ENCODE measurements at regions not wholly inside any gene's neighbourhood (a gene's known extent, or its start where the extent isn't known, plus 50 kb on each side); places are given as distances from the start of the nearest gene placed in this dataset.

DNA sequence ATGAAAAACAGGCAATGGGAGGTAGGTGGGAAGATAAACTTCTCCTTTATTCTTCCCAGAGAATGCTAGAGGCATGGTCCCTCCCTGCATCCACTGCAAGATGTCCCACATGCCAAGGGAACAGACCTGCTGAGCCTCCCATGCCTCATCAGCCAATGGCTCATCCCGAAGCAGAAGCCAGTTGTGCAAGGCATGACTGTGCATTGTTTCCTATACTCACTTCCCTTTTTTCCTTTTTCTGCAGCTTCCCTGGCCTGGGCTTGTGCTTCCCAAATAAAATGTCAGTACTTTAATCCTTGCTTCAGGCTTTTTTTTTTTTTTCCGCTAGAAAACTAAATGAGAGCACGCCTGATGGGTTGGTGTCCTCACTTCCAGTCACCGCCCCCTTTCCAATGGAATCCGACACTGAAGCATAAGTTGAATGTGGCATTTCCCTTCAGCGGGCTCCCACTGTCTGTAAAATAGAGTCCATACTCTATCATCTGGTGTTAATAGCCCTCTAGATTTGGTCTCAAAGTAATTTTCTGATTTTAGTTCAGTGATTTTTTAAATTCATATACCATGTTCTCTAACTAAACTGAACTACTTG lies 239.0 kb upstream of the JADE1 start:
- Mint-ChIP-seq H3K27me3 (ENCODE audit: low read depth) (no peaks in the 10 kb centered on the region), H3K36me3 (ENCODE audit: low read depth) (no peaks in the 10 kb centered on the region), H3K4me1 (peaks cover 69% of the 10 kb centered on the region), H3K27ac (ENCODE audit: unreplicated experiment) (no peak overlapping the region), H3K9me3 (peaks cover 2% of the 10 kb centered on the region), H3K4me3 (no peak overlapping the region)
- no peak for DNase-seq (ENCODE audit: low read depth, low spot score)
- TF ChIP-seq, protein P1, sequence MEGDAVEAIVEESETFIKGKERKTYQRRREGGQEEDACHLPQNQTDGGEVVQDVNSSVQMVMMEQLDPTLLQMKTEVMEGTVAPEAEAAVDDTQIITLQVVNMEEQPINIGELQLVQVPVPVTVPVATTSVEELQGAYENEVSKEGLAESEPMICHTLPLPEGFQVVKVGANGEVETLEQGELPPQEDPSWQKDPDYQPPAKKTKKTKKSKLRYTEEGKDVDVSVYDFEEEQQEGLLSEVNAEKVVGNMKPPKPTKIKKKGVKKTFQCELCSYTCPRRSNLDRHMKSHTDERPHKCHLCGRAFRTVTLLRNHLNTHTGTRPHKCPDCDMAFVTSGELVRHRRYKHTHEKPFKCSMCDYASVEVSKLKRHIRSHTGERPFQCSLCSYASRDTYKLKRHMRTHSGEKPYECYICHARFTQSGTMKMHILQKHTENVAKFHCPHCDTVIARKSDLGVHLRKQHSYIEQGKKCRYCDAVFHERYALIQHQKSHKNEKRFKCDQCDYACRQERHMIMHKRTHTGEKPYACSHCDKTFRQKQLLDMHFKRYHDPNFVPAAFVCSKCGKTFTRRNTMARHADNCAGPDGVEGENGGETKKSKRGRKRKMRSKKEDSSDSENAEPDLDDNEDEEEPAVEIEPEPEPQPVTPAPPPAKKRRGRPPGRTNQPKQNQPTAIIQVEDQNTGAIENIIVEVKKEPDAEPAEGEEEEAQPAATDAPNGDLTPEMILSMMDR (conservative IDR thresholded peaks at IDR 0.05) = no peak

DNA sequence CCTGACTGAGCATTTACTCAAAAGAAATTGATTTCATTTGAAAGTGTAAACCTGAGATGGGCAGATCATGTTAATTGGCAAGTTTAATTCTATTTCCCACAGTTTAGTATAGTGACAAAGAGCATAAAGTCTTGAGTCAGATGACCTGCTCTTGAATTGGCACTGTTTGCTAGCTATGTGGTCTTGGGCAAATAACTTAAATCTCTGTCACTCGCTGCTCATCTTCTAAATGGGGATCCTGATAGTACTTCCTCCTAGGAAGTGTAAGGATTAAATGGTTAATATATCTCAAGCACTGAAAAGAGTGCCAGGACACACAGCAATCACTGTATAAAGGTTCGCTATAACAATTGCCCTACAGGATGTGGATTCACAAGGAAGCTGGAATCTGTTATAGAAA lies 242.8 kb upstream of the JADE1 start:
- Mint-ChIP-seq H3K4me3 (no peak overlapping the region), H3K9me3 (no peaks in the 10 kb centered on the region), H3K27me3 (ENCODE audit: low read depth) (no peaks in the 10 kb centered on the region), H3K27ac (ENCODE audit: unreplicated experiment) (no peak overlapping the region), H3K36me3 (ENCODE audit: low read depth) (no peaks in the 10 kb centered on the region), H3K4me1 (peaks cover 57% of the 10 kb centered on the region)
- DNase-seq (ENCODE audit: low read depth, low spot score) = no peak
- TF ChIP-seq, protein P1 (conservative IDR thresholded peaks at IDR 0.05) = no peak

DNA sequence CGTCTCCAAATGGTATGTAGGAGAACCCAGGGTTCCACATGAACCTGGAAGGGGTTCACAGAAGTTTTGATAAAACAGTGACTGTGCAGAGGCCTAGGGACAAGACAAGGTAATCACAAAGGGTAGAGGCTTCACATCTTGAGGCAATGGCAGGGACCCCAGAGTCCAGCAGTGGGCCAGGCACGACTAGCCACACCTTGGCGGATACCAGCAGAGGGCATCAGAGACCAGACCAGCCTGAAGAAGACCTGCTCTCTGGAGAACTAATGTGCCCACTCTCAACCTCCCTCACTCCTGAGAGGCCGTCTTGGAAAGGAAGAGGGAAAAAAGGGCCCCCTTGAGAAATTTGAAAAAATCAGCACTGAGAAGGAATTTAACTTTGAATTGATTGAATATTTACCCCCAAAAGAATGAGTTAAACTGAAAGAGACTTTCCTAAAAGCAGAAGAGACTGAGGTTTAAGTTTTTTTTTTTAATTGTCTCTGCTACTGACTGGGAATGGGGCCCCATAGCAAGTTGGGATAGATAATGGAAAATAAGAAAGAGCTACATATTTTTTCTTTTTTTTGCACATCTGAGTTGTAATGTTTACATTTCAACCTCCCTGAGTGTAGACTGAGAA lies 243.8 kb upstream of the JADE1 start:
- Mint-ChIP-seq H3K9me3 (no peaks in the 10 kb centered on the region), H3K36me3 (ENCODE audit: low read depth) (no peaks in the 10 kb centered on the region), H3K4me1 (peaks cover 50% of the 10 kb centered on the region), H3K4me3 (no peak overlapping the region), H3K27me3 (ENCODE audit: low read depth) (no peaks in the 10 kb centered on the region), H3K27ac (ENCODE audit: unreplicated experiment) (no peak overlapping the region)
- TF ChIP-seq, protein P1 (conservative IDR thresholded peaks at IDR 0.05) = peak; percentile 54
- DNase-seq (ENCODE audit: low read depth, low spot score) = peak; percentile 26

DNA sequence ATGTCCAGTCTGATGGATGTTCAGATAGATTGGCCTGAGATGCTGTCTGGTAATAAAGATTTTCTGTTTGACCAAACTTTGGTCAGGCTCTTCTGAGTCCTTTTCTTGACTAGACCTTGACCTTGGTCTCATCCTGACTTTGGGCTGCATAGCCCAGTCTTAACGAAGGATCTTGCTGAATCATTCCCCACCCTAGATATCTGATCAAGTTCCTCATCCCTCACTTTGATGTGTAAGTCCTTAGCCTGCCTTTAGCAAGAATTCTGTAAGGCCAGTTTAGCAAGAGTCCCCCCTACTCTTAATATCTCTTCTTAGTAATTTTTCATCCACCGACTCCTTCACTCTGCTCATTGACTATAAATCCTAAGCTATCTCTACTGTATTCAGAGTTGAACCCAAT lies 244.4 kb upstream of the JADE1 start:
- Mint-ChIP-seq H3K4me3 (no peak overlapping the region), H3K4me1 (peaks cover 44% of the 10 kb centered on the region), H3K9me3 (no peaks in the 10 kb centered on the region), H3K27me3 (ENCODE audit: low read depth) (no peaks in the 10 kb centered on the region), H3K27ac (ENCODE audit: unreplicated experiment) (no peak overlapping the region), H3K36me3 (ENCODE audit: low read depth) (no peaks in the 10 kb centered on the region)
- TF ChIP-seq, protein P1 (conservative IDR thresholded peaks at IDR 0.05) = no peak
- DNase-seq (ENCODE audit: low read depth, low spot score) = no peak

DNA sequence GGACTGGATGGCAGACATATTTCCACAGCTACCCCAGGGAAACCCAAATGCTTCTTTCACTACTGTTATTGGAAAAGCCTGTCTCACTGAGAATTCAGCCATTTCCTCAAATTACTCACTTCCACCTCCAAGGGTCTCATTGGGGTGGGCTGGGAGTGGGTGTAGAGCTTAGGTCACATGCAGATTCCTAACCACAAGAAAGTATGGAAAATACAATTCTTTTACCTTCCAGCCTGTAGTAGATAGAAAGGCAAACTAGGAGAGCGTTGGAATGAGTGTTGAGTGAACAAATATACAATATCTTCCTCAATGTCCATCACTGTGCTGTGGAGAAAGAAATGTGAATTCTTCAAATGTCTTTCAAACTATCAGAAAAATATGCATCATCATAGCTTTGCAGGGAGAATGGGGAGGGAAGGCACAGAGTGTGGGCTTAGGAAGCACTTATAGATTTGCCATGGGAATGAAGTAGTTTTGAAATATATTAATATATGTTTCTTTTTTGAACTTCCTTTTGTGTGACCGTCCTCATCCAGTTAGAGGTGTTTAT lies 245.3 kb upstream of the JADE1 start:
- Mint-ChIP-seq H3K27me3 (ENCODE audit: low read depth) (no peaks in the 10 kb centered on the region), H3K4me3 (no peak overlapping the region), H3K9me3 (no peaks in the 10 kb centered on the region), H3K4me1 (peaks cover 40% of the 10 kb centered on the region), H3K27ac (ENCODE audit: unreplicated experiment) (no peak overlapping the region), H3K36me3 (ENCODE audit: low read depth) (no peaks in the 10 kb centered on the region)
- DNase-seq (ENCODE audit: low read depth, low spot score) = no peak
- TF ChIP-seq, protein P1 (conservative IDR thresholded peaks at IDR 0.05) = no peak

Data from neural crest cell (in vitro differentiated cells).